ENCODE measurements at regions not wholly inside any gene's neighbourhood (a gene's known extent, or its start where the extent isn't known, plus 50 kb on each side); places are given as distances from the start of the nearest gene placed in this dataset.

GRCh38 chr4:15270201-15270600 lies 157.6 kb upstream of the C1QTNF7 start:
- no peak for DNase-seq (ENCODE audit: low read depth in 2 of 2, low spot score in 1 of 2)

- DNase-seq (ENCODE audit: low read depth in 2 of 2, low spot score in 1 of 2), result no peak
Observed at GRCh38 chr4:15286041-15286440, 141.8 kb upstream of the C1QTNF7 start.

GRCh38 chr4:15291122-15291521 lies 136.7 kb upstream of the C1QTNF7 start:
- no peak for DNase-seq (ENCODE audit: low read depth in 2 of 2, low spot score in 1 of 2)

GRCh38 chr4:15293711-15294110 lies 134.1 kb upstream of the C1QTNF7 start:
- DNase-seq (ENCODE audit: low read depth in 2 of 2, low spot score in 1 of 2), result no peak

- no peak for DNase-seq (ENCODE audit: low read depth in 2 of 2, low spot score in 1 of 2)
Observed at GRCh38 chr4:15294202-15294601, 133.6 kb upstream of the C1QTNF7 start.

GRCh38 chr4:15294832-15295231 lies 133.0 kb upstream of the C1QTNF7 start:
- DNase-seq (ENCODE audit: low read depth in 2 of 2, low spot score in 1 of 2), result no peak

- DNase-seq (ENCODE audit: low read depth in 2 of 2, low spot score in 1 of 2), result no peak
Observed at GRCh38 chr4:15295421-15296162, 132.2 kb upstream of the C1QTNF7 start.

- DNase-seq (ENCODE audit: low read depth in 2 of 2, low spot score in 1 of 2), result no peak
Observed at GRCh38 chr4:15297344-15297743, 130.5 kb upstream of the C1QTNF7 start.

- no peak for DNase-seq (ENCODE audit: low read depth in 2 of 2, low spot score in 1 of 2)
Observed at GRCh38 chr4:15299627-15300026, 128.2 kb upstream of the C1QTNF7 start.

- no peak for DNase-seq (ENCODE audit: low read depth in 2 of 2, low spot score in 1 of 2)
Observed at GRCh38 chr4:15303052-15303641, 124.7 kb upstream of the C1QTNF7 start.

GRCh38 chr4:15314974-15315373 lies 112.9 kb upstream of the C1QTNF7 start:
- DNase-seq (ENCODE audit: low read depth in 2 of 2, low spot score in 1 of 2), result no peak

- no peak for DNase-seq (ENCODE audit: low read depth in 2 of 2, low spot score in 1 of 2)
Observed at GRCh38 chr4:15317246-15317645, 110.6 kb upstream of the C1QTNF7 start.

GRCh38 chr4:15318621-15319348 lies 109.0 kb upstream of the C1QTNF7 start:
- no peak for DNase-seq (ENCODE audit: low read depth in 2 of 2, low spot score in 1 of 2)

GRCh38 chr4:15320121-15320678 lies 107.6 kb upstream of the C1QTNF7 start:
- DNase-seq (ENCODE audit: low read depth in 2 of 2, low spot score in 1 of 2), result no peak

GRCh38 chr4:15322006-15322405 lies 105.8 kb upstream of the C1QTNF7 start:
- DNase-seq (ENCODE audit: low read depth in 2 of 2, low spot score in 1 of 2), result no peak

GRCh38 chr4:15325987-15326386 lies 101.8 kb upstream of the C1QTNF7 start:
- DNase-seq (ENCODE audit: low read depth in 2 of 2, low spot score in 1 of 2), result no peak

- no peak for DNase-seq (ENCODE audit: low read depth in 2 of 2, low spot score in 1 of 2)
Observed at GRCh38 chr4:15327311-15328298, 100.2 kb upstream of the C1QTNF7 start.

- DNase-seq (ENCODE audit: low read depth in 2 of 2, low spot score in 1 of 2), result no peak
Observed at GRCh38 chr4:15331930-15332329, 95.9 kb upstream of the C1QTNF7 start.

- no peak for DNase-seq (ENCODE audit: low read depth in 2 of 2, low spot score in 1 of 2)
Observed at GRCh38 chr4:15332377-15332776, 95.5 kb upstream of the C1QTNF7 start.

GRCh38 chr4:15333692-15334633 lies 93.9 kb upstream of the C1QTNF7 start:
- DNase-seq (ENCODE audit: low read depth in 2 of 2, low spot score in 1 of 2), result no peak

Data from stimulated activated CD8-positive, alpha-beta memory T cell treated with anti-CD3 and anti-CD28 coated beads, Interleukin-4, amount 100 ng/mL, for 1 hour (primary cell).